ENCODE measurements at regions not wholly inside any gene's neighbourhood (a gene's known extent, or its start where the extent isn't known, plus 50 kb on each side); places are given as distances from the start of the nearest gene placed in this dataset.
A peak's percentile ranks its signal among the peaks of the same experiment; 100 is the strongest.

- Histone ChIP-seq H2BK12ac (ENCODE audit: low read length in 2 of 2) (no peak overlapping the region), H3K4me1 (ENCODE audit: control insufficient read depth, insufficient read depth, low read depth, low read length) (peaks cover 6% of the 10 kb centered on the region)
- 100% methylated on average over 1 of the region's 2 CpGs for WGBS
Measured at GRCh38 chr12:105975351-105975750, 163.4 kb downstream of the NUAK1 start.

GRCh38 chr12:105977236-105977635 is 161.5 kb downstream of the NUAK1 start:
- WGBS: no CpG with 5 or more reads among the region's 3 CpGs
- Histone ChIP-seq H3K18ac (ENCODE audit: low read depth in 1 of 2, low read length in 2 of 2) (no peak overlapping the region), H3K27ac (ENCODE audit: low read length, poor library complexity, severe bottlenecking) (peak overlapping the region; percentile 19), H2BK5ac (ENCODE audit: low read depth, low read length, poor library complexity, severe bottlenecking) (no peak overlapping the region), H4K8ac (ENCODE audit: low read length) (no peak overlapping the region), H3K4me3 (ENCODE audit: insufficient read depth in 1 of 2, low read depth in 1 of 2, low read length in 2 of 2) (no peak overlapping the region), H3K9me3 (ENCODE audit: control insufficient read depth, low read length) (no peaks in the 10 kb centered on the region), H3K79me1 (replicated peaks; ENCODE audit: low read length, poor library complexity, severe bottlenecking) (no peaks in the 10 kb centered on the region), H3K36me3 (ENCODE audit: control insufficient read depth in 1 of 2, insufficient read depth in 2 of 2, low read depth in 1 of 2, low read length in 2 of 2) (no peaks in the 10 kb centered on the region), H3K23ac (ENCODE audit: low read length in 2 of 2) (no peak overlapping the region), H3K27me3 (ENCODE audit: control insufficient read depth in 1 of 2, insufficient read depth in 1 of 2, low read length in 2 of 2) (peaks cover 0 to 3% of the 10 kb centered on the region in 2 experiments), H3K4ac (ENCODE audit: low read depth in 1 of 2, low read length in 2 of 2) (no peak overlapping the region), H3K9ac (ENCODE audit: low read length) (no peak overlapping the region), H2AK5ac (ENCODE audit: low read length, severe bottlenecking) (no peak overlapping the region), H3K4me1 (ENCODE audit: control insufficient read depth, insufficient read depth, low read depth, low read length) (peaks cover 7% of the 10 kb centered on the region), H2BK15ac (ENCODE audit: low read depth, poor library complexity, severe bottlenecking) (no peak overlapping the region), H4K91ac (ENCODE audit: low read length) (no peak overlapping the region), H3K14ac (ENCODE audit: low read length in 2 of 2) (no peak overlapping the region), H3K4me2 (ENCODE audit: low read length, poor library complexity, severe bottlenecking) (no peak overlapping the region), H2BK12ac (ENCODE audit: low read length in 2 of 2) (no peak overlapping the region), H2BK120ac (ENCODE audit: low read depth, low read length) (no peak overlapping the region), H2AFZ (ENCODE audit: low read depth, low read length) (no peak overlapping the region)
- DNase-seq: no peak

More at GRCh38 chr12:105975351-105975750, 163.4 kb downstream of the NUAK1 start:
- no peak overlapping the region for H3K18ac ChIP-seq (ENCODE audit: low read depth in 1 of 2, low read length in 2 of 2)
- no peak overlapping the region for H3K23ac ChIP-seq (ENCODE audit: low read length in 2 of 2)
- H3K14ac ChIP-seq (ENCODE audit: low read length in 2 of 2): no peak overlapping the region
- peaks cover 0 to 3% of the 10 kb centered on the region in 2 experiments for H3K27me3 ChIP-seq (ENCODE audit: control insufficient read depth in 1 of 2, insufficient read depth in 1 of 2, low read length in 2 of 2)
- no peak for DNase-seq
- H2AFZ ChIP-seq (ENCODE audit: low read depth, low read length): no peak overlapping the region
- H4K91ac ChIP-seq (ENCODE audit: low read length): no peak overlapping the region
- H3K9ac ChIP-seq (ENCODE audit: low read length): no peak overlapping the region
- no peaks in the 10 kb centered on the region for H3K79me1 ChIP-seq (replicated peaks; ENCODE audit: low read length, poor library complexity, severe bottlenecking)
- H3K4me3 ChIP-seq (ENCODE audit: insufficient read depth in 1 of 2, low read depth in 1 of 2, low read length in 2 of 2): no peak overlapping the region
- H2BK120ac ChIP-seq (ENCODE audit: low read depth, low read length): no peak overlapping the region
- no peak overlapping the region for H2BK15ac ChIP-seq (ENCODE audit: low read depth, poor library complexity, severe bottlenecking)
- no peaks in the 10 kb centered on the region for H3K9me3 ChIP-seq (ENCODE audit: control insufficient read depth, low read length)
- no peak overlapping the region for H2BK5ac ChIP-seq (ENCODE audit: low read depth, low read length, poor library complexity, severe bottlenecking)
- H3K27ac ChIP-seq (ENCODE audit: low read length, poor library complexity, severe bottlenecking): no peak overlapping the region
- no peaks in the 10 kb centered on the region for H3K36me3 ChIP-seq (ENCODE audit: control insufficient read depth in 1 of 2, insufficient read depth in 2 of 2, low read depth in 1 of 2, low read length in 2 of 2)
- no peak overlapping the region for H3K4ac ChIP-seq (ENCODE audit: low read depth in 1 of 2, low read length in 2 of 2)
- H4K8ac ChIP-seq (ENCODE audit: low read length): no peak overlapping the region
- H3K4me2 ChIP-seq (ENCODE audit: low read length, poor library complexity, severe bottlenecking): no peak overlapping the region
- no peak overlapping the region for H2AK5ac ChIP-seq (ENCODE audit: low read length, severe bottlenecking)

GRCh38 chr12:105977652-105978051 is 161.1 kb downstream of the NUAK1 start:
- Histone ChIP-seq H4K91ac (ENCODE audit: low read length) (no peak overlapping the region), H3K4me2 (ENCODE audit: low read length, poor library complexity, severe bottlenecking) (no peak overlapping the region), H2BK15ac (ENCODE audit: low read depth, poor library complexity, severe bottlenecking) (no peak overlapping the region), H3K4ac (ENCODE audit: low read depth in 1 of 2, low read length in 2 of 2) (no peak overlapping the region), H2BK12ac (ENCODE audit: low read length in 2 of 2) (no peak overlapping the region), H3K79me1 (replicated peaks; ENCODE audit: low read length, poor library complexity, severe bottlenecking) (no peaks in the 10 kb centered on the region), H3K23ac (ENCODE audit: low read length in 2 of 2) (no peak overlapping the region), H3K14ac (ENCODE audit: low read length in 2 of 2) (no peak overlapping the region), H3K18ac (ENCODE audit: low read depth in 1 of 2, low read length in 2 of 2) (no peak overlapping the region), H3K27me3 (ENCODE audit: control insufficient read depth in 1 of 2, insufficient read depth in 1 of 2, low read length in 2 of 2) (peaks cover 0 to 3% of the 10 kb centered on the region in 2 experiments), H3K4me3 (ENCODE audit: insufficient read depth in 1 of 2, low read depth in 1 of 2, low read length in 2 of 2) (no peak overlapping the region), H3K27ac (ENCODE audit: low read length, poor library complexity, severe bottlenecking) (peak overlapping the region; percentile 19), H2AK5ac (ENCODE audit: low read length, severe bottlenecking) (no peak overlapping the region), H3K9ac (ENCODE audit: low read length) (no peak overlapping the region), H2BK5ac (ENCODE audit: low read depth, low read length, poor library complexity, severe bottlenecking) (no peak overlapping the region), H3K36me3 (ENCODE audit: control insufficient read depth in 1 of 2, insufficient read depth in 2 of 2, low read depth in 1 of 2, low read length in 2 of 2) (no peaks in the 10 kb centered on the region), H2BK120ac (ENCODE audit: low read depth, low read length) (no peak overlapping the region), H3K4me1 (ENCODE audit: control insufficient read depth, insufficient read depth, low read depth, low read length) (peaks cover 7% of the 10 kb centered on the region), H4K8ac (ENCODE audit: low read length) (no peak overlapping the region), H2AFZ (ENCODE audit: low read depth, low read length) (no peak overlapping the region), H3K9me3 (ENCODE audit: control insufficient read depth, low read length) (no peaks in the 10 kb centered on the region)
- peak; percentile 89 for DNase-seq
- 14% methylated on average over 1 of the region's 1 CpG for WGBS

- Histone ChIP-seq H3K4me3 (ENCODE audit: insufficient read depth in 1 of 2, low read depth in 1 of 2, low read length in 2 of 2) (no peak overlapping the region), H2AK5ac (ENCODE audit: low read length, severe bottlenecking) (no peak overlapping the region), H3K79me1 (replicated peaks; ENCODE audit: low read length, poor library complexity, severe bottlenecking) (no peaks in the 10 kb centered on the region), H4K91ac (ENCODE audit: low read length) (no peak overlapping the region), H2BK12ac (ENCODE audit: low read length in 2 of 2) (peak overlapping the region in 1 of 2 experiments; percentile 52), H3K4me2 (ENCODE audit: low read length, poor library complexity, severe bottlenecking) (no peak overlapping the region), H2BK15ac (ENCODE audit: low read depth, poor library complexity, severe bottlenecking) (peak overlapping the region; percentile 19), H3K4ac (ENCODE audit: low read depth in 1 of 2, low read length in 2 of 2) (no peak overlapping the region), H3K9me3 (ENCODE audit: control insufficient read depth, low read length) (no peaks in the 10 kb centered on the region), H3K23ac (ENCODE audit: low read length in 2 of 2) (no peak overlapping the region), H3K4me1 (ENCODE audit: control insufficient read depth, insufficient read depth, low read depth, low read length) (peaks cover 7% of the 10 kb centered on the region), H3K27ac (ENCODE audit: low read length, poor library complexity, severe bottlenecking) (peak overlapping the region; percentile 66), H2BK120ac (ENCODE audit: low read depth, low read length) (no peak overlapping the region), H2BK5ac (ENCODE audit: low read depth, low read length, poor library complexity, severe bottlenecking) (peak overlapping the region; percentile 53), H3K18ac (ENCODE audit: low read depth in 1 of 2, low read length in 2 of 2) (peak overlapping the region in 1 of 2 experiments; percentile 18), H3K9ac (ENCODE audit: low read length) (no peak overlapping the region), H3K36me3 (ENCODE audit: control insufficient read depth in 1 of 2, insufficient read depth in 2 of 2, low read depth in 1 of 2, low read length in 2 of 2) (no peaks in the 10 kb centered on the region), H2AFZ (ENCODE audit: low read depth, low read length) (no peak overlapping the region), H4K8ac (ENCODE audit: low read length) (peak overlapping the region; percentile 46), H3K27me3 (ENCODE audit: control insufficient read depth in 1 of 2, insufficient read depth in 1 of 2, low read length in 2 of 2) (peaks cover 0 to 3% of the 10 kb centered on the region in 2 experiments), H3K14ac (ENCODE audit: low read length in 2 of 2) (no peak overlapping the region)
- WGBS: 48% methylated on average over 1 of the region's 3 CpGs
- DNase-seq: peak; percentile 57
Measured at GRCh38 chr12:105978276-105978675, 160.5 kb downstream of the NUAK1 start.

Measured in mesenchymal stem cell (in vitro differentiated cells and primary cell).